HCEC 1CT (cell line): ENCODE measurements at regions not wholly inside any gene's neighbourhood (a gene's known extent, or its start where the extent isn't known, plus 50 kb on each side); places are given as distances from the start of the nearest gene placed in this dataset.
A peak's percentile ranks its signal among the peaks of the same experiment; 100 is the strongest.
"Not testable (repeated sequence)": the region's sequence is repeated elsewhere in the genome, so short reads cannot be mapped to it uniquely, and the experiment has no call there.

Source experiments
- DNase-seq: peaks from one replicate; pipeline ENCODE4 v3.0.0-alpha.2; 2017

GRCh38 chr1:91606546-91607078 lies 106.0 kb downstream of the CDC7 start:
- DNase-seq: no peak

- DNase-seq: not testable (repeated sequence)
These were observed 107.0 kb downstream of the CDC7 start for GRCh38 chr1:91607686-91608085.

DNA sequence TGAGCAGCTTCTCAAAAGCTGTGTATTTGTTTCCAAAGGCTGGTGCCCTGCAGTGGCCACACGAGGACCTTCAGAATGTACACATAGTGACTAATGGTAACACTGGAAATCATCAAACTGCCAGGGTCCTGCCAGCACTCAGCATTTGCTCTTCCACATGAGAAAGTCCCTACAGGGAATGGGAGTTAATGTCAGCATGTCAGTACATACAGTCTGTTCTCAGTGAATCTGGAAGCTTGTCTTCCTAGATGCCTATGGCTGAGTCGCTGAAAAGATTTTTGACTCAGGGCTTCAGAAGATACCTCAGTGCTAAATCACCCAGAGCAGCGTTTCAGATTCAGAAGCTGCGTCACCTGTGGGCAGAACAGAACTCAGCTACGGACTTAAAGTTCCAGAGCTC lies 108.2 kb downstream of the CDC7 start:
- peak; percentile 60 for DNase-seq

DNA sequence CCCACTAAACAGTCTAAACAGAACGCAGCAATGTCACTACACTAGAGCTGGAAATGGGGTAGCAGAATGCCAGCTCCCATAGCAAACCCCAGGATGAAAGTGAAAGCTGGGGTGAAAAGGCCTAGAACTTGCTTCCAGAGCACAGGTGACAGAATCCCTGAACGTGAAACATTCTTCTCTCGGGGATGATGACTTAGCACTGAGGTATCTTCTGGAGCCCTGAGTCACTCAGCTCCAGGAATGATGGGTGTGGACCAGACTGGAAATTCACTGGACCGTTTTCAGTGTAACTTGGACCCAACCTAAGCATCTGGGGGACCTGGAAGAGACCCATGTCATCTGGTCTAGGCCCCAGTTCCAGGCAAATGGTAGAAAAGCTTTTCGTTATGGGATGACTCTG lies 108.9 kb downstream of the CDC7 start:
- DNase-seq: peak; percentile 77

- no peak for DNase-seq
These were observed 109.5 kb downstream of the CDC7 start for GRCh38 chr1:91610102-91610501.

GRCh38 chr1:91610789-91611188 lies 110.1 kb downstream of the CDC7 start:
- DNase-seq: no peak

DNA sequence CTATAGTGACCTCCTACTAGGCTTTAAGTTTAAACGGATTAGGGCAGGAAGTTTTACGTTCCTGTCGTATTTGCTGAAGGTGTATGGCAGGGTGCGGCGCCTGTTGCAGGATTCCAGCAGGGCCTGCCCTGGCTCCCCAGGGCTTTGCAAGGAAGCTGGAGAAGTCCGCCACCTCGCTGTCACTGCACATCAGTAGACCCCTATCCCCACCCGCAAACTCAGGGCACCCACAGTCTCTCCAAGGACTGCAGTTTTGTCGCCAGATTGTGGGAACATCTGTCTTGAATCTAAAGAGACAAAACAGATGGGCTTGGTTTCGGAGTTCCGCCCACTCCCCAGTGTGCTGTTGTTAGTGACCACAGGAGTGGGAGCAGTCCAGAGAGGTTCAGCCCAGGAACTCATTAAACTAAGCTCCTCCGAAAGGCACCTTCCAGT lies 110.8 kb downstream of the CDC7 start:
- no peak for DNase-seq

GRCh38 chr1:91613595-91613994 lies 112.9 kb downstream of the CDC7 start:
- DNase-seq: peak; percentile 33

DNA sequence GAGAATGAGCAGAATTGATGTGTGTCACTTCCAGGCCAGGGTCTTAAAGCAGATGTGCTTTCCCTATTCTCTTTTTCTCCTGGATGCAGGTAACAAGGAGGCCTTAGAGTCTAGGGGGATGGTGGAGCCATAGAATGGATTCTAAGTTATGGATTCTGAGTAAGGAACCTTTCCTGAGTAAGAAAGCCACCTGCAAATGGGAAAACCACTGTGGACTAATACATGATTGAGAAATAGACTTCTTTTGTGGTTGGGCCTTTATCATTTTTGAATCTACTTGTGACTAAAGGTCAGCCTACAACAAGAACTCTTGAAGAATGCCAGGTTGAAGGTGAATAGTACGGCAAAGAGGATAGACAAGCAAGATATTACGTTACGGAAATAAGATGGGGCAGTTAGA lies 116.1 kb downstream of the CDC7 start:
- DNase-seq: no peak

GRCh38 chr1:91617285-91617765 lies 116.7 kb downstream of the CDC7 start:
- DNase-seq: no peak

- no peak for DNase-seq
These were observed 119.2 kb downstream of the CDC7 start for GRCh38 chr1:91619881-91620280.

- DNase-seq: no peak
These were observed 120.7 kb downstream of the CDC7 start for GRCh38 chr1:91621360-91621759.

DNA sequence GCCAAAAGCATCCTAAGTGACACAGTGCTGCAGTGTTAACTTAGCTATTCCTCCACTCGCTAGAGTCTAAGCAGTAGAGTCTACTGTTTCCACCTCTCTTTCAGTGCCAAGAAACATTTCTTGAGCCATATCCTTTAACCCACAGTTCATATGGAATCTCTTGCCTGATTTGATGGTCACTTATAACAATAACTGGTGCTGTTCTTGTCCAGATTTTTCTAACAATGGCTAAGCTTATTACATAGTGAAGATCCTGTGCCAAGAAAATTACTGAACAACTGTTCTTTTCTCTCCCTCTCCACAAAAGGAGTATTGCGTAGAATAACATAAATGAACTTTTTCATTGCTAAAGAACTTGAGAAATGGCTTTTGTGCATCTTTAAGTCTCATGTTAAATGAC lies 121.3 kb downstream of the CDC7 start:
- DNase-seq: no peak

DNA sequence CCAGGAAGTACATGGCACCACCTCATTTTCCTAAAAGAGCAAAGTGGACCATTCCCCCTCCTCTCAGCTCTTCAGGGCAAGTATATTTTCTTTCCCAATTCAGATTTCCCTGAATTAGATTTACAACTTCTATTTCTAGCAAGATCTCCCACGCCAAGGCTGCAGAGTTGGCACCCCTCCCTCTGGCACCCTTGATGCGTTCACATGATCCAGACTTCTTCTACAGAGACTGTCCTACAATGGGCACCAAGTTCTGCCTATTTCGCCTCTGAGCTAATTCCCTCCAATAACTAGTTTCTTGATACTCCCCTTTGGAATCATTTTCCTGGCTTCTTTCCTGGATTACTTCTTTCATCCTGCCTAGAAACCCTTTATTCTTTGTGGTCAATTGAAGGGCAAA lies 122.0 kb downstream of the CDC7 start:
- DNase-seq: no peak

DNA sequence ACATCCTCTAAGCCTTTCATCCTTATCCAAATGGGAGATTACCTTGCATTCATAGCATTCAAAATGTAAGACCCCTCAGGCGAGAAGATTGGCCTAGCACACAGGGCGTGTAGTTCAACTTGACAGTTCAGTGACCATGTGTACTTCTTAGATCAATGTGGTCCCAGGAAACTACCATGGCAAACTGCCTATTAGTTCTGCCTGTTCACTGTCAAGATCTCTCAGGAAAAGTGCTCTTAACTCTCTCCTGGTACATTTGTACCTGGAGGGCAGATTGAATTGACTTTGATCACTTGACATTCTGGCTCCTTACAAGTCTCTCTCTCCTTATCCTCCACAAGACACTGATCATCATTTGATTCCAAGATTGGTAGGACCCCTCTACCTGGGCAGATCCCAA lies 122.4 kb downstream of the CDC7 start:
- DNase-seq: no peak

DNA sequence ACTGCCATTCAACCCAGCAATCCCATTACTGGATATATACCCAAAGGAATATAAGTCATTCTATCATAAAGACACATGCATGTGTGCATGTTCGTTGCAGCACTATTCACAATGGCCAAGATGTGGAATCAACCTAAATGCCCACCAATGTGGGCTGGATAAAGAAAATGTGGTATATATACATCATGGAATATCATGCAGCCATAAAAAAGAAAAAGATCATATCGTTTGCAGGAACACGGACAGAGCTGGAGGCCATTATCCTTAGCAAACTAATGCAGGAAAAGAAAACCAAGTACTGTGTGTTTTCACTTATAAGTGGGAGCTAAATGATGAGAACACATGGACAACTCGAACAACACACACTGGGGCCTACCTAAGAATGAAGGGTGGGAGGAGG lies 123.7 kb downstream of the CDC7 start:
- no peak for DNase-seq
